ENCODE measurements at regions not wholly inside any gene's neighbourhood (a gene's known extent, or its start where the extent isn't known, plus 50 kb on each side); places are given as distances from the start of the nearest gene placed in this dataset.

DNA sequence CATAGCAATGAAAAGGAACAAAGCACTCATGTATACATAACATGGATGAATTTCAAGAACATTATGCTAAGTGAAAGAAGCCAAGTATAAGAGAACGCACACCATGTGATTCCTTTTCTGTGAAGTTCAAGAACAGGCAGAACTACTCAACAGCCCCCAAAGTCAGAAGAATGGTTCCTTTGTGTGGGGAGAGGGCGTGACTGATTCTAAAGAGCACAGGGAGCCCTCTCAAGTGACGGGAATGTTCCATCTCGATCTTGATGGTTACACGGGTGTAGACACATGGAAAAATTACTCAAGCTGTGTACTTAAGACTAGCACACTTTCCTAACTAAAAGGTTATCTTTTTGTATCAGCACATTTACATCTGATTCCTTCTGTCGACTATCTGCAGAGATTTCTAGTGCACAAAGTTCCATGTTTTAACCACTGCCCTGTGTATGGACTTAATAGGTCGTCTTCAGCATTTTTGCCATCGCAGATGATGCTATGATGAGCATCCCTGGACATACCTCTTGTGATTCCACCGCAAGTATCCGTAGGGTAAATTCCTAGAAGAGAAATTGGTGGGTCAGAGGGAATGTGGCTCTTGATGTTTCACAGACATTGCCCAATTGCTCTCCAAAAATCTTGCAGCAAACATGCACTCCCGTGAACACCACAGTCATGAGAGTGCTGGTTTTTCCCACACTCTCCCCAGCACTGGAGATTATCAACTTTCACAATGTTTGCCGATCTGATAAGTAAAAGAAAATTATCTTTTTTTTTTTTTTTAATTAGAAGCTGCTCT lies 279.3 kb downstream of the BMP7 start:
- no peaks in the 10 kb centered on the region for H3K79me2 ChIP-seq
- H3K9me2 ChIP-seq (replicated peaks; ENCODE audit: insufficient read depth), result no peaks in the 10 kb centered on the region
- H3K4me3 ChIP-seq, result no peak overlapping the region
- TF ChIP-seq EZH2phosphoT487 (IDR thresholded peaks at IDR 0.05; ENCODE audit: low read depth, severe bottlenecking, unreplicated experiment), result no peak
- TF ChIP-seq, protein P1, sequence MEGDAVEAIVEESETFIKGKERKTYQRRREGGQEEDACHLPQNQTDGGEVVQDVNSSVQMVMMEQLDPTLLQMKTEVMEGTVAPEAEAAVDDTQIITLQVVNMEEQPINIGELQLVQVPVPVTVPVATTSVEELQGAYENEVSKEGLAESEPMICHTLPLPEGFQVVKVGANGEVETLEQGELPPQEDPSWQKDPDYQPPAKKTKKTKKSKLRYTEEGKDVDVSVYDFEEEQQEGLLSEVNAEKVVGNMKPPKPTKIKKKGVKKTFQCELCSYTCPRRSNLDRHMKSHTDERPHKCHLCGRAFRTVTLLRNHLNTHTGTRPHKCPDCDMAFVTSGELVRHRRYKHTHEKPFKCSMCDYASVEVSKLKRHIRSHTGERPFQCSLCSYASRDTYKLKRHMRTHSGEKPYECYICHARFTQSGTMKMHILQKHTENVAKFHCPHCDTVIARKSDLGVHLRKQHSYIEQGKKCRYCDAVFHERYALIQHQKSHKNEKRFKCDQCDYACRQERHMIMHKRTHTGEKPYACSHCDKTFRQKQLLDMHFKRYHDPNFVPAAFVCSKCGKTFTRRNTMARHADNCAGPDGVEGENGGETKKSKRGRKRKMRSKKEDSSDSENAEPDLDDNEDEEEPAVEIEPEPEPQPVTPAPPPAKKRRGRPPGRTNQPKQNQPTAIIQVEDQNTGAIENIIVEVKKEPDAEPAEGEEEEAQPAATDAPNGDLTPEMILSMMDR (IDR thresholded peaks at IDR 0.05; ENCODE audit: poor library complexity), result no peak
- TF ChIP-seq EZH2 (IDR thresholded peaks at IDR 0.05; ENCODE audit: borderline replicate concordance), result no peak
- H2AFZ ChIP-seq, result no peak overlapping the region
- no peaks in the 10 kb centered on the region for H3K36me3 ChIP-seq (replicated peaks; ENCODE audit: insufficient read depth, low read depth)
- H3K27ac ChIP-seq, result peak overlapping the region; percentile 42
- H3K27me3 ChIP-seq, result no peaks in the 10 kb centered on the region
- WGBS (ENCODE audit: low lambda C conversion rate, missing lambda C conversion rate), result 55% methylated on average over 12 of the region's 12 CpGs
- no peak for DNase-seq (ENCODE audit: low spot score)
- no peaks in the 10 kb centered on the region for H4K20me1 ChIP-seq (ENCODE audit: insufficient read depth, poor library complexity, severe bottlenecking)
- no peaks in the 10 kb centered on the region for H3K4me1 ChIP-seq (ENCODE audit: insufficient read depth)
- no peaks in the 10 kb centered on the region for H3K9me3 ChIP-seq (ENCODE audit: low read depth)
- H3K4me2 ChIP-seq, result peak overlapping the region; percentile 61

- Histone ChIP-seq H3K4me3 (no peak overlapping the region), H3K36me3 (replicated peaks; ENCODE audit: insufficient read depth, low read depth) (no peaks in the 10 kb centered on the region), H3K9me2 (replicated peaks; ENCODE audit: insufficient read depth) (no peaks in the 10 kb centered on the region), H3K4me1 (ENCODE audit: insufficient read depth) (no peaks in the 10 kb centered on the region), H3K27me3 (no peaks in the 10 kb centered on the region), H4K20me1 (ENCODE audit: insufficient read depth, poor library complexity, severe bottlenecking) (no peaks in the 10 kb centered on the region), H3K4me2 (peak overlapping the region; percentile 61), H2AFZ (no peak overlapping the region), H3K9me3 (ENCODE audit: low read depth) (no peaks in the 10 kb centered on the region), H3K79me2 (no peaks in the 10 kb centered on the region), H3K27ac (peak overlapping the region; percentile 42)
- TF ChIP-seq EZH2phosphoT487 (IDR thresholded peaks at IDR 0.05; ENCODE audit: low read depth, severe bottlenecking, unreplicated experiment) (no peak), EZH2 (IDR thresholded peaks at IDR 0.05; ENCODE audit: borderline replicate concordance) (no peak)
- TF ChIP-seq, protein P1 (IDR thresholded peaks at IDR 0.05; ENCODE audit: poor library complexity), result no peak
- WGBS (ENCODE audit: low lambda C conversion rate, missing lambda C conversion rate), result 38% methylated on average over 16 of the region's 16 CpGs
- peak; percentile 58 for DNase-seq (ENCODE audit: low spot score)
Measured at GRCh38 chr20:56987986-56988385, 278.5 kb downstream of the BMP7 start.

- Histone ChIP-seq H3K9me2 (replicated peaks; ENCODE audit: insufficient read depth) (no peaks in the 10 kb centered on the region), H3K79me2 (no peaks in the 10 kb centered on the region), H3K36me3 (replicated peaks; ENCODE audit: insufficient read depth, low read depth) (no peaks in the 10 kb centered on the region), H2AFZ (no peak overlapping the region), H3K4me1 (ENCODE audit: insufficient read depth) (no peaks in the 10 kb centered on the region), H4K20me1 (ENCODE audit: insufficient read depth, poor library complexity, severe bottlenecking) (no peaks in the 10 kb centered on the region), H3K9me3 (ENCODE audit: low read depth) (no peaks in the 10 kb centered on the region), H3K4me3 (no peak overlapping the region), H3K4me2 (peak overlapping the region; percentile 61), H3K27ac (no peak overlapping the region), H3K27me3 (no peaks in the 10 kb centered on the region)
- no peak for DNase-seq (ENCODE audit: low spot score)
- WGBS (ENCODE audit: low lambda C conversion rate, missing lambda C conversion rate), result 70% methylated on average over 8 of the region's 8 CpGs
- TF ChIP-seq EZH2 (IDR thresholded peaks at IDR 0.05; ENCODE audit: borderline replicate concordance), result no peak
- TF ChIP-seq, protein P1 (IDR thresholded peaks at IDR 0.05; ENCODE audit: poor library complexity), result no peak
- TF ChIP-seq EZH2phosphoT487 (IDR thresholded peaks at IDR 0.05; ENCODE audit: low read depth, severe bottlenecking, unreplicated experiment), result no peak
Measured at GRCh38 chr20:56988446-56988845, 278.0 kb downstream of the BMP7 start.
